ENCODE measurements at regions not wholly inside any gene's neighbourhood (a gene's known extent, or its start where the extent isn't known, plus 50 kb on each side); places are given as distances from the start of the nearest gene placed in this dataset.

- TF ChIP-seq CTCF (IDR thresholded peaks at IDR 0.05; ENCODE audit: low read depth, low read length, missing control alignments), result no peak
- DNase-seq (ENCODE audit: extremely low read depth, low read depth), result no peak
These were observed 101.7 kb downstream of the ZIC5 start for GRCh38 chr13:99869830-99870229.

GRCh38 chr13:99868767-99869166 lies 102.8 kb downstream of the ZIC5 start:
- TF ChIP-seq CTCF (IDR thresholded peaks at IDR 0.05; ENCODE audit: low read depth, low read length, missing control alignments), result no peak
- no peak for DNase-seq (ENCODE audit: extremely low read depth, low read depth)
- no peak overlapping the region for H3K4me3 ChIP-seq (replicated peaks; ENCODE audit: low read depth, low read length)

More at GRCh38 chr13:99869830-99870229, 101.7 kb downstream of the ZIC5 start:
- no peak overlapping the region for H3K4me3 ChIP-seq (replicated peaks; ENCODE audit: low read depth, low read length)

DNA sequence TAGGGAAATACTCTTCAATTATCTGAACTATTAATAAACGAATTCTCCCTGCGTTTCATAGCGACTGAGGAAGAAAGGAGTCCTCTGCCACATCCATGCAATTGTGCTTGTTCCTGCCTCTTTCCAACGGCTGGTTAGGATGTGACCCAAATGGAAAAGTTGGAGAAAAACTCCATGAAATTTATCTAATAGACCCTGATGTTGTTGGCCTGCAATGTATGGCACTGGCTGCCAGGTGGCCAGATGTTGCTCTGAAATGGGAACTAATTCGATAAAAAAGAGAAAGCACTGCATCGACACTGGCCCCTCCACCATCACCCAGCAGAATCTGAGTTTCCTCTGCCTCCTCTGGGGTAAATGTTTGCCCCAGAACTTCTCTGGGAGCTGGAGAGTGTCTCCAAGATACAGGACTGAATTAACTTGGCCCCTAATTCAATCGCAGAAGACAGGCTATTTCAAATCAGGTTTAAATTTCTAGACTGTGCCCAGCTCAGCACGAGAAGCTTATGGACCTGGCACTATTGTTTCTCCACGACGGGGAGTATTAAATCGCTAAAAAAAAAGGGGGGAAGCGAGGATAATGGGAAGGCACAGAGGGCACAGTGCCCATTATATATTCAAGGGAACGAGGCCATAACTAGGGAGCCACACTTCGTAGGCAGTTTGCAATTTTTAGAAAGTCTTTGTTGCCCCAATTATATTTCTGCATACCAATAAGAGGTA lies 103.9 kb downstream of the ZIC5 start:
- DNase-seq (ENCODE audit: extremely low read depth, low read depth), result no peak
- H3K4me3 ChIP-seq (replicated peaks; ENCODE audit: low read depth, low read length), result no peak overlapping the region
- TF ChIP-seq CTCF (IDR thresholded peaks at IDR 0.05; ENCODE audit: low read depth, low read length, missing control alignments), result no peak

- TF ChIP-seq CTCF (IDR thresholded peaks at IDR 0.05; ENCODE audit: low read depth, low read length, missing control alignments), result no peak
- no peak for DNase-seq (ENCODE audit: extremely low read depth, low read depth)
- H3K4me3 ChIP-seq (replicated peaks; ENCODE audit: low read depth, low read length), result no peak overlapping the region
These were observed 104.8 kb downstream of the ZIC5 start for GRCh38 chr13:99866781-99867180.

DNA sequence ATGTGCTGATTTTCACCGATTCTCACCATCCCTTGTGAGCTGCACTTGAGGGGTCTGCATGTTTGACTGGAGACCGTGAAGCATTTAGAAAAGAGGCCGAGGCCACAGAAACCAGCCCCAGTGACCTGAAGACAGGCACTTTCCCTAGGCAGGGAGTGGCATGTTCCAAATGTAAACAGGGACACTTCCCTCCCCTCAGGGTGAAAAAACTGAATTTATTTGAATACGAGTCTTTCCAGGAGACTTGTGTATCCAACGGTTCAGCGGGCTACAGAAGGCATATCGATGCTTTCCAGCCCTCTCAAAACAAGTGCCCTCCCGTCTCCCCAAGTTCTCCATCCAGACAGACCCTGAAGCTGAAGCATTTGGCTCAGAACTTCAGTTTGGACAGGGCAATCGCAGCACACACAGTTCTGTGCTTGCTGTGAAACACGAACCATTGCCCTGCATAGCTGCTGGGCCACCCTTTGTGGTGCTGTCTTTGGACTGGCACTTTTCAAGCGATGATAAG lies 106.1 kb downstream of the ZIC5 start:
- no peak for DNase-seq (ENCODE audit: extremely low read depth, low read depth)

DNA sequence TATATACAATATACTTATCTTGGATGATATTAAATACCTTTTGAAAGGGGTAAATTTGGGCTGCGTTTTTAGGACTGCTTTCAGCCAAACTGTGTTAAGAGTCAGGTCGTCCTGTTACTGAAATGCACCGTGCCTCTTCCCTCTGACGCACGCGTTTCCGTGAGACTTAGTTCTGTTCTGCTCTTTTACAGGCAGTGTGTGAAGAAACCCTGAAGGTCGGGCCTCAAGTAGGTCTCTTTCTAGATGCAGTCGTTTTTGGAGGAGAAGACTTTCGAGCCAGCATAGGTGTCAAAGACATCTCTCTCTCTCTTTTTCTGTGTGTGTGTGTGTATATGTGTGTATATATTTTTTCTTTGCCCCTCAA lies 107.0 kb downstream of the ZIC5 start:
- H3K4me3 ChIP-seq (replicated peaks; ENCODE audit: low read depth, low read length), result no peak overlapping the region
- TF ChIP-seq CTCF (IDR thresholded peaks at IDR 0.05; ENCODE audit: low read depth, low read length, missing control alignments), result no peak
- DNase-seq (ENCODE audit: extremely low read depth, low read depth), result no peak

More for the DNA sequence above, 106.1 kb downstream of the ZIC5 start:
- no peak overlapping the region for H3K4me3 ChIP-seq (replicated peaks; ENCODE audit: low read depth, low read length)
- TF ChIP-seq CTCF (IDR thresholded peaks at IDR 0.05; ENCODE audit: low read depth, low read length, missing control alignments), result no peak

All from HFF-Myc (cell line).